ENCODE measurements at regions not wholly inside any gene's neighbourhood (a gene's known extent, or its start where the extent isn't known, plus 50 kb on each side); places are given as distances from the start of the nearest gene placed in this dataset.

DNA sequence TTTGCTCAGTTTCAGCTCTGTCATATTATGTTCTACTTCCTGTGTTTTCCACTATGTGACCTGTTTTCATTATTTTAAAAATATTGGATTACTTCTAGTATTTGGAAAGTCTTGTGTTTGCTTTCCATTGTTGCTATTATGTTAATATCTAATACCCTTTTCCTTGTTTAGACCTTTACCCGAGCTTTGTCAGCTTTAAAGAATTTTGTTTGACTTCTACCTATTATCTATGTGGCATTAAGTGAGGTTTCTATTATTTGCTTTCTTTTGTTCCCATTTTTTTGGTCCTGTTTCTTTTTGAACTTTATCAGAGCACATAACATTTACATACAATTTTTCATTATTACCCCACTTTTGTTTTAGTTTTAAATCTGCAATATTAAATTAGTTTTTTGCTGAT, 202.7 kb downstream of the MANEA start:
- DNase-seq = no peak

DNA sequence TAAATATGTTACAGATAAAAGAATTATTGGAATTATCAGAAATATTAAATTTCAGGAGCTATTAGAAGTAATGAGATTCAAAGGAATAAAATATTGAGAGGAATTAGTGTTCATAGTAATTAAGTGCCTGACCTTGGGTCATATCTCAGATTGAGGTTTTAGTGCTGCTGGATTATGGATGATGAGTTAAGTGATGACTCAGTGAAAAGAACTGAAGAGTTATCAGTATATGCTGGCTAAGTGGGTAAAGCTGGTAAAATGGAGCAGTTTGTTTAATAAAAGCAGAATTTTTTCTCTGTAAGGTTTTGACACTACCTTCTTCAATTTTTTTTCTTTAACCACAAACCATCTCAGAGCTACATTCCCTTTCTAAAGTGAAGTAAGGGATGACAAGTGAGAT, 206.7 kb downstream of the MANEA start:
- no peak for DNase-seq

DNA sequence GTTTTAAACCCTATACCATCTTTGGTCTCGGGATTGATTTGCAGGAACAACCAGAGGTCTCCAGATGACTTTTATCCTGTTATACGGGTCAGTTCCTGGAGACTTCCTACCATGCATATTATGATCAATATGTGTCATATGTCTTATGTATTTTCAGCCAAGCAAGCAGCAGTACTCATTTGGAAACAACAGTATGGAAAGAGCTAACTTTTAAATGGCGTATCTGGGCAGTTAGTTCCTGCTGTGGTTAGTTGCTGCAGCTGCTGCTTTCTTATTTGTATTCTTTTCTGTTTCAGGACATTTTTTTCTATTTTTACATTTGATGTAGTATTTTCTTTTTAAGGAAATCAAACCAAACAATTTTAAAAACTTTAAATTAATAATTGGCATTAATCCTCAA, 207.5 kb downstream of the MANEA start:
- no peak for DNase-seq

DNA sequence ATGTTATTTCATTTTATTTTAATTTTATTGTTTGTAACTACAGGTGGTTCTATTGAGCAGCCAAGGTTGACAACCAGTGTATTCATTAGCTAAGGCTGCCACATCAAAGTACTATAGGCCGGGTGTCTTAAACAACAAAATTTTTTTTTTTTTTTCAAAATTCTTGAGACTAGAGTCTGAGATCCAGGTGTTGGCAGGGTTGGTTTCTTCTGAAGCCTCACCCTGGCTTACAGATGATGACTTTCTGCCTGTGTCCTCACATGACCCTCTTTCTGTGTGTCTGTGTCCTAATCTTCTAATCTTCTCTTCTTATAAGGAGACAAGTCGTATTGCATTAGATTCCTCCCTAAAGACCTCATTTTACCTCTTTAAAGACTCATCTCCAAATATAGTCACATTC, 208.4 kb downstream of the MANEA start:
- DNase-seq = no peak

DNA sequence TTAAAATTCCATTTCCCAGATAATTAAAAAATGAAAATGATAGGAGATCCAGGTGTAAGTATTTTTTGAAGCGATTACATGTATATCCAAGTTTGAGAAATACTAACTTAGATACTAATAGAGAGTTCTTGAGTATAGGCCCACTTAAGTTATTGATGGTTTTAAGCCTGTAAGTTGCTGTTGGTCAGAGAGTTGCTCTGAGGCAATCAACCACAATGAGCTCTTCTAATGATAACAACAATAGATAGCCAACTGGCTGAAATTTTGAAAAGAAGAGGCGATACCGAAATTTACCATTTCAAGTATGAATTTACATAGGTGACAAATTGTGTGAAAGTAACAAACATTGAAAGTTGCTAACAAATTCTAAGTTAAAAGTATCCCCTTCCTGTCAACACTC, 209.5 kb downstream of the MANEA start:
- DNase-seq = no peak

DNA sequence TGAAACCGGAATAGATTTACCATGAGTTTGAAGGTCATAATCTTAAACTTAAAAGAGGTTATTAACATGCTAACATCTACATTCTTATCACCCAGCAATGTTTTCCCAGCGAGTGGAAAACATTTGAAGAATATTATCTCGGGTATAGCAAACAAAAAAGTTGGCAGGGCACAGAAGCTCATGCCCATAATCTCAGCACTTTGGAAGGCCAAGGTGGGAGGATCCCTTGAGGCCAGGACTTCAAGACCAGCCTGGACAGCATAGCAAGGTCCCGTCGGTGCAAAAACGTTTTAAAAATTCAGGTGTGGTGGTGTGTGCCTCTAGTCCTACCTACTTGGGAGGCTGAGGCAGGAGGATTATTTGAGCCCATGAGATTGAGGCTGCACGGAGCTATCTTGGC, 213.5 kb downstream of the MANEA start:
- no peak for DNase-seq

DNA sequence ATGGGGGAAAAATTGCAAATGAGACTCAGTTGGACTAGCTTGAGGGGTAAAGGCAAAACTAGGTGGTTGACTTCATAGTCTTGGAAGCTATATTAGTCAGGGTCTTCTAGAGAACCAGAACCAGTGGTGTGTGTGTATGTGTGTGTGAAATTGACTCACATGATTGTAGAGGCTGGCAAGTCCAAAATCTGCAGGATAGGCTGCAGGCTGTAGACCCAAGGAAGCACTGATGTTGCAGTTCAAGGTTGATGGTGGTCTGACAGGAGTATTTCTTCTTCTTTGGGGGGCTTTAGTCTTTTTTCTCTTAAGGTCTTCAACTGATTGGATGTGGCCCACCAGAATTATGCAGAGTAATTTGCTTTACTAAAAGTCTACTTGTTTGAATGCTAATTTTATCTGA, 217.4 kb downstream of the MANEA start:
- DNase-seq = no peak

DNA sequence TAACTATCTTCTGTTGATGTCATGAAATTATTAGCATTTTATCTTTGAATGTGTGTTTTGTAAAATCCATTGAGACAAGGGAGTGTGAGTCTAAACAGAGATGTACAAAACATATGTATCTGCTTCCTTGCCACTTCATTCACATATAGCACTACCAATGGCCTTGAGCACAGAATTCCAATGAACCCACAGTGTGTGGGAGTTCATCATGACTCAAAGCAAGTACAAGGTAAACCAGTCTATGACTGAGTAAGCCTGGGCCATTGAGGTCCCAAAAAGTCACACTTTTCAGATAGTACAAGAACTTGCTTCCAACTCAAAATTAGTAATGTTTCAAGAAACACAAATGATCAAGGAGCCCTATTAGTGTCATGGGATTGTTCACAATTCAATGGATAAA, 218.6 kb downstream of the MANEA start:
- no peak for DNase-seq

DNA sequence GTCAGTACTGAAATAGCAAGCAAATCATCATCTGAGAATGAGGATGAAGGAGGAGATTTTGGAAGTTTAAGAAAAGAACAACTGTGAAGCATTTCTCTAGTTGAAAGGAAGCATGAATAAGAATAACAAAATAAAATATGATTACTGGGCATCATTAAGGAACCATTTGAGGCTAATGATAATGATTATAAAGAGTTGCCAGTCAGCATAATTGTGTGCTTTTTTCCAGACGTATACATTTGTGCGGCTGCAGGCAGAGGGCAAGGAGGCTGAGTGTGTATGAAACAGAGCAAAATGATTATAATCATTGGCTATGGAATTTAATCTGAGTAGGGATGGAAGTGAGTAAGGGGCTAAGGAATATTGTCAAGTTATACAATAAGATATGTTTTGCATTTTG, 218.7 kb upstream of the FUT9 start:
- no peak for DNase-seq

DNA sequence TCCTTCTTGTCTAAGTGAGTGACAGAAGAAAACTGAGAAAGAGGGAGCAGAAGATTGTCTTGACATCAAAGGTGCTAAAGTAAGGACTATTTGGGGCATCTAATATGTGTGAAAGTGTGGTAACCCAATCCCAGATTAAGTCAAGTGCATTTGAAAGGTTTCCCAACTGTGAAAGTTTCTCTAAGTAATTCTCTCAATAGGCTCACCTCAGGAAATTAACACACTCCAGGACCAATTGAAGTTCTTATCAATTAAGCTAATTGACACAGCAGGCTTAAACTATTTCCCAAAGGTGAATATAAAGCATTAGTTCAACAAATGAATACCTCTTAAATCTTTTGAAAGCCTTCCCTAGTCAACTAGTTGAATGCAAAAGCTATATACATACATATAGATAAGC, 212.8 kb upstream of the FUT9 start:
- DNase-seq = no peak

DNA sequence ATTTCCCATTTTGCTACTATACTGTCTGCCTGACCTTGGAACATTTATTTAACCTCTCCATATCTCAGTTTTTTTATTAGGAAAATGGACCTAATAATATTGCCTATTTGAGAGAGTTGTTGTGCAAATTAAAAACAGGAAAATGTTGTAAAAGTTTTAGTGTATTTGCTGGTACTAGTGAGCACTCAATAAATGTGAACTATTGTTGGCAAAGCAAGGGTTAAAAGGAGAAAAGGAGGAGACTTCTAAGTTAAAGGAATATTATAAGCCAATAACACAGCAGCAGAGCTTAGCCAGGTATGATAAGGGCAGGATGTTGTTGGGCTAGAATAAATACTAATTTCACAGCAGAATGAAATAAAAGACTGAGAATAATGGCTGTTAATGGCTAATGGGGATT, 211.9 kb upstream of the FUT9 start:
- no peak for DNase-seq

DNA sequence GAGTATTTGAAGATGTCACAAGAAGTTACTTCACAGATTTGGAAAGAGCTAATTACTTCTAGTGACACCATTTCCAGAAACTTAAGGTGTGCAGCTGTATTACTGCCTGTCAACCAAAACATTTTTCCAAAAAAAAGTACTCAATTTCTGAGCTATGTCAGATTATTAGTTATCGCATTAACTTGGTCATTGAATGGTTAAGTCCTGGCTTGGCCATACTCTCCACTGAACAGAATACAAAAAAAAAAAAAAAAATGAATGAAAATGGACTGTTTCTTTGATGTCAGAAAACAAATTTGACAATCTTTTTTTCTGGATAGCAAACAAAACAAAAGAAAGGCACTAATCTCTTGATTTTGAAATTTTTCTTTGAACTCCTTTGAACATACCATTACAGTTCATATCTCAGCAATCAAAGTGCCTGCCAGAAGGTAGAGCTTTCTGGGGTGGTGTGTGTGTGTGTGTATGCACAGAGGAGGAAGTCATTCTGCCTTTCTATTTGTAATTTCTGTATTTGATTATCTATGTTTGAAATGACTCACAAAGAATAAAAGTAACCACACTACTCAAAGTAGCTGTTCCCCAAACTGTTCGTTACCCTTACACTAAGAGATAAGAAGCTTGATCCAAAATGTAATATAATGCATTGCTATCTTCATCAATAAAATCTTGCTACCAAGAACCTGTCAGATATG, 210.8 kb upstream of the FUT9 start:
- DNase-seq = no peak

DNA sequence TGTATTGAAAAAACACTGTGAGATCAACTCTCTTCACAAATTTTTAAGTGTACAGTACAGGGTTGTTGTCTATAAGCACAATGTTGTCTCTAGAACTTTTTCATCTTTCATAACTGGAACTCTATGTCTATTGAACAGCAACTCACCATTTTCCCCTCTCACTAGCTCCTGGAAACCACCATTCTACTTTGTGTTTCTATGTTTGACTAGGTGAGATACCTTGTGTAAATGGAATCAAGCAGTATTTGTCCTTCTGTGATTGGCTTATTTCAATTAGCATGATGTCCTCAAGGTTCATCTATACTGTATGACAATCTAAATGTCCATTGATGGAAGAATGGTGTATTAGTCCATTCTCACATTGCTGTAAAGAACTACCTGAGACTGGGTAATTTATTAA, 210.1 kb upstream of the FUT9 start:
- no peak for DNase-seq

DNA sequence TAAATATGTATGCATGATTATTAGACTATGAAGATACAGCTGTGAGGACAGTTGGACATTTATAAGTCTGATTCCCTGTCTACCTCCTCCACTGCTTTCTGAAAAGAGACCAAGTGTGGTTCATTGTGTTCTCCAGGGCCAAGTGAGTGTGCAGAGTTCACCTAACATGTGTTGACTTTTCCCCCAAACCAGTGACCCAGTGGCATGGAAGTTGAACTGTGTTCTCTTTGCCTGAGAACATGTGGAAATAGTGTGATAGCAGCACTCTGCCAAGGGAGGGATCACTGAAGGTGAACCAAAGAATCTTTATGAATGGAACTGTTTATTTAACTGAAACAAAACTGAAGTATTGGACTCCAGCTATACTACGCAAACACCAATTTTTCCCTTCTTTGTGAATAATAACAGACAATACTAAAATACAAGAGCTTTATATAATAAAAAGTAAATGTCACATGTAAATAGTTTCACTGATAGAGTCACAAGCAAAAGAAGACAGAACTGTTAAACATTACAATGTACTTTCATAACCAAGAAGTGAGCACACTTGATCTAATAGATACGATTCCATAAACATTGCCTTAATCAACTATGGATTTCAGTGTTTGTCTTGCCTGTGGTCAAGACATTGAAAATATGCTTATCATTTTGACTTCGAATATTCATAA, 200.3 kb upstream of the FUT9 start:
- no peak for DNase-seq

DNA sequence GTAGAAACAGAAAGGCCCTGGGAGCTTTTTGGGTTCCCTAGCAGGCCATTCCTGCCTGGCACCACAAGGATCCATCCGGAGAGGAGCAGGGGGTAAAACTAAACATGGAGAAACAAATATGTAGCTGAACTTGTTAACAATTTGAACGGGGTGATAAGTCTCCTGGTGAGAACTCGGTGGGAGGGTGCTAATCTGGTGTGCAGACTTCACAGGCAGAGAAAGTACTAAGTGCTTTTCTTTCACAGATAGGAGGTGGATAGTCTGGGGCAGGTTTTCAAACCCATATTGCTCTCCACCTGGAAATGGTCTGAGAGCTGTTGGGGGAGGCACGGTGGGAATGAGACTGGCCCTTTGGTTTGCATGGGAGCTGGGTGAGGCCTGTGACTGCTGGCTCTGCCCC, 196.3 kb upstream of the FUT9 start:
- no peak for DNase-seq

DNA sequence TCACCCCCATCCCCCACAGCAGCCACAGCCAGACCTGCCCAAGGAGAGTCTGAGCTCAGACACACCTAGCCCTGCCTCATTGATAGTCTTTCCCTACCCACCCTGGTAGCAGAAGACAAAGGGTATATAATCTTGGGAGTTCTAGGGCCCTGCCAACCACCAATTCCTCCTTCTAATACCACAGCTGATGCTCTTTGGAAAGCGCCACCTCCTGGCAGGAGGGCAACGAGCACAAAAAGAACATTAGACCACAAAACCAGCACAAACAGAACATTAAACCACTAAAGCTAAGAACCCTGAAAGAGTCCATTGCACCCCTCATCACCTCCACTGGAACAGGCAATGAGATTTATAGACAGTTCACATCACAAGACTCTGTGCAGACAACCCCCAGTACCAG, 195.8 kb upstream of the FUT9 start:
- no peak for DNase-seq

DNA sequence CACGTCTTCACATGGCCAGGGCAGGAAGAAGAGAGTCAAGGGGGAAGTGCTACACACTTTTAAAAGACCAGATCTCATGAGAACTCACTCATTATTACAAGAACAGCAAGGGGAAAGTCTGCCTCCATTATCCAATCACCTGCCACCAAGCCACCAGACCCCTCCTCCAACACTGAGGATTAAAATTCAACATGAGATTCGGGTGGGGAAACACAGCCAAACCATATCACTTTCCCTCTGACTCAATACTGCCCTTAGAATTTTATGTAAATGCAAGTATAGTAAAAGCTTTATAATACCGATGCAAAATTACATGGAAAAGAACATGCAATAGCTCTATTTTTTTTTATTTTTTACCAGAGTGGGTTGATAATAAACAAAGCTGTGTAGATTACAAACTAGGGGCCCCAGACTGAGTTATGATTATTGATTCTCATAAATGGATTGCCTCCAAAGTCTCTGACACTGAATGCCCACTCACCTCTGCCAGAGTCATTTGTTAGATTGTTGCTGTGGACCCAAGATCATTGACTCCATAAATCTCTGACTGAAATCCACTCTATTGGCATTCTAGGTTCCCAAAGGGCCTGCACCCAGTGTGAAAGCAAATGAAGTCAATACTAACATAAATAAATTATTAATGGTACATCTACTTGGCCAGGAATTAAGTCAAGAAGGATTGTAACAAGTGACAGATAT, 184.8 kb upstream of the FUT9 start:
- no peak for DNase-seq

DNA sequence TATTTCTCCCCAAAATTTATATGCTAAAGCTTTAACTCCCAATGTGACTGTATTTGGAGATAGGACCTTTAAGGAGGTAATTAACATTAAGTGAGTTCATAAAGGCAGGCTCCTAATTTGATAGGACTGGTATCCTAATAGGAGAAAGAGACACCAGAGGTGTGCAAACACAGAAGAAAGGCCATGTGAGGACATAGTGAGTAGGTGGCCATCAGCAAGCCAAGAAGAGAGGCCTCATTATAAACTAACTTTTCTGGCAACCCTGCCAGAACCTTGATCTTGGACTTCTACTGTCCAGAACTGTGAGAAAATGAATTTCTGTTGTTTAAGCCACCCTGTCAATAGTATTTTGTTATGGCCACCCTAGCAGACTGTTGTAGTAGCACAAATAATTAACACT, 177.9 kb upstream of the FUT9 start:
- DNase-seq = no peak

DNA sequence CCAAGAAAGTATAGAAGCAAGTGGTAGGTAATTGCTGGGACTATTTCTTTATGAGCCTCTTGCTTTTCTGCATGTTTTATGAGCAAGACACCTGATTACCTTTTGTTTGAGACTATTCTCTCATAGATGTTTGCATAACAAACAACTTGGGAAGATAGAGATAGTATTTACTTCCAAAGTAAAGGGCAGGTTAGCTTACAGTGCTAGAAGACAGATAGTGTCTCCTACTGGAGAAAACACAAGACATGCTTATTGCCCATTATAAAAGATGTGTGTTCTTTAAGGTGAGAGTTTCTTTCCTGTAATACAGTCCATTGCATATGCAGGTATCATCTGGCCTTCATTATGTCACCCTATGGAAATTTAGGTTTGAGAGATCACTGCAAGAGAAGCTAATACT, 174.2 kb upstream of the FUT9 start:
- no peak for DNase-seq

DNA sequence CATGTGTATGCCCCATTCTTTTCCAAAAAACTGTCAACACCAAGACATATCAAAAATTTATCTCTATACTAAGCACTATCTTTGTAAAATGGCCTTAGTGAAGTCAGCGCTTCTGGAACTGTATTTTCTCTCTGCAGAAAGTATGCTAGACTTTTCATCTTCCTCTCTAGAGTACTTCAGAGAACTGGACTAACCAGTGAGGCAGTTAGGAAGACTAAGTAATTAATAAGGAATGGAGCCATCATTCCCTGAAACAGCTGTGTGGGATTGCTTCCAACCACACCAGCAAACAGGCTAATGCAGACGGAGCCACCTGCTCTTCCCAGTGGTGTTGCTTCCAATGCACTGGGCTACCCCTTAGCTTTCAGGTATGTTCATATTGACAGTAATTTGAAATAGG, 169.1 kb upstream of the FUT9 start:
- DNase-seq = no peak

DNA sequence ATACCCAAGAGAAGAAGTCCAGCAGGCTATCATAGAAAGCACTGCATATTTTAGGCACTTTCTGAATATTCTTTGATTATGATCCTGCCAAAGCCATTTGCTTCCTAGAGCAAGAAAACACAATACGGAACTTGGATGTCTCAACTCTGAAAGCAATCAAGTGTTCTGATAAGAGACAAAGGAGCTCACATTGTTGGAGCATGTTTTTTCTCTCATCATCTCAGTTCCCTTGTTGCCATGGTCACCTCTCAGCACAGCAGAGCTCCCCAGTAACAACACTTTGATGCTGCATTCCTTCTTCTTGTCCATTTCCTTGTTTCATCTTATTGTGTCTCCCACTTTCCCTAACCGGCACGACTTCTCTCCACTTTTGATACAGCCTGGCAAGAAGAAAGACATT, 168.7 kb upstream of the FUT9 start:
- DNase-seq = peak in 2 of 56 donors; percentile 9 to 20

DNA sequence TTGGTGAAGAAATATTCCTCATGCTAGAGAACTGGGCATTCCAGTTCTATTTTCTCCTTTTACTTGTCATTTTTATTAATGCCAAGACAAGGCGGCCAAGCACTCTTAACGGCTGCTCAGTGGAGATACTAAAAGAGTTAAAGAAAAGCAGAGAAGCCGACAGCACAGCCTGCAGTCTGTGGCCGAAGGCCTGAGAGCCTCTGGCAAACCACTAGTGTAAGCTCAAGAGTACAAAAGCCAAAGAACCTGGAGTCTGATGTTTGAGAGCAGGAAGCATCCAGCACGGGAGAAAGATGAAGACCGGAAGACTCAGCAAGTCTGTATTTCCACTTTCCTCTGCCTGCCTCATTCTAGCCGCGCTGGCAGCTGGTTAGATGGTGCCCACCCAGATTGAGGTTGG, 167.1 kb upstream of the FUT9 start:
- DNase-seq = peak in 4 of 56 donors; percentile 0 to 3 (median 2)

DNA sequence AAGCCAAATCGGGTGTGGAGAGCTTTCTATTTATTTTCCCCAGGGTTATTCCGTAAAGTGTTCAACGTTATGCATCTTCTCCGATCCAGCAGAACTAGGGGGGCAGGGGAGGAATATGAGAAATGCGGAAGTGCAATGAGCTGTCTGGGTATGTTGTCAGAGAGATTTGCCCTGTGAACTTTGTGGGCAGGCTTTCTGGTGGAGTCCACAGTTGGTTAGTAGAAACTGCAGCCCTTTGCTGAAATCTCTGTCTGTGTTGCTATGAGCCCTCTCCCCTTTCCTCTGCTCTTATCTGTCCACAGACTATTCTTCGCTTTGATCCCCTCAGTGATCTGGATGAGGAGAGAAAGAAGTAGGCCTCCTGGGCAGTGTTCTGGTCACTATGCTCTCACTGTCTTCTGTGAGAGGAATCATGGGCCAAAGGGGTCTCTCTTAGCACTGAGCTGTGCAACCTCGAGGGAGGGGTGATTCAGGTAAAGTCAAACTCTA, 158.9 kb upstream of the FUT9 start:
- no peak for DNase-seq

Measured in nucleus accumbens (tissue), 56 donors.